ENCODE measurements at regions not wholly inside any gene's neighbourhood (a gene's known extent, or its start where the extent isn't known, plus 50 kb on each side); places are given as distances from the start of the nearest gene placed in this dataset.

DNA sequence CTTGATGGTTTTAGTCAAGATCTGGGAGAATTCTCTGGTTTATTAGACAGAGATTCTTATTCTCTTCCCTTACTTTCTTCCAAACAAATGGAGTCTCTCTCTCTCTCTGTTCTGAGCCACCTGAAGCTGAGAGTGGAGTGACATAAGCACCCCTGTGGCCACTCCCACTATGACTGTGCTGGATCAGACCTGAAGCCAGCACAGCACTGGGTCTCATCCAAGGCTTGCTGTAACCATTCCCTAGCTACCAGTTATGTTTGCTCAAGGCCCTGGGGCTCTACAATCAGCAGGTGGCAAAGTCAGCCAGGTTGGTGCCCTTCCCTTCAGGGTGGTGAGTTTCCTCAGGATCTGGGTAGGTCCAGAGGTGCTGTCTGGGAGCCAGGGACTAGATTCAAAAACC is 568.5 kb downstream of the AACS start:
- SMC1A ChIA-PET (ENCODE audit: uncharacterized antibody, unreplicated experiment), result no interaction called here
- intact Hi-C loops (cut with micrococcal nuclease; ENCODE audit: unreplicated experiment), result no loop called here
- no peak overlapping the region for H2AFZ ChIP-seq (ENCODE audit: control insufficient read depth, low read depth, low read length)
- in situ Hi-C loops (cut with MboI), result no loop called here
- CTCF ChIA-PET, result no interaction called here
- TF ChIP-seq EP300 (IDR thresholded peaks at IDR 0.05; ENCODE audit: borderline replicate concordance in 1 of 2, control insufficient read depth in 1 of 2, low read depth in 2 of 2, low read length in 2 of 2), result no peak
- RAD21 ChIA-PET (ENCODE audit: unreplicated experiment), result no interaction called here
- no peaks in the 10 kb centered on the region for H3K4me1 ChIP-seq (ENCODE audit: control insufficient read depth, insufficient read depth, low read length)
- FAIRE-seq (no peak), DNase-seq (ENCODE audit: low read depth, low spot score) (no peak), ATAC-seq (no peak)
- H3K79me2 ChIP-seq (ENCODE audit: control insufficient read depth, insufficient read depth, low read length), result no peaks in the 10 kb centered on the region
- no peaks in the 10 kb centered on the region for H3K36me3 ChIP-seq (ENCODE audit: control insufficient read depth in 2 of 2, insufficient read depth in 2 of 2, low read length in 1 of 2)
- H4K20me1 ChIP-seq (ENCODE audit: control insufficient read depth, insufficient read depth), result no peaks in the 10 kb centered on the region
- BruUV-seq (replicated peaks), result no TSS peak
- no peak overlapping the region for H3K4me3 ChIP-seq
- POLR2A ChIA-PET, result no interaction called here
- no peaks in the 10 kb centered on the region for H3K9me3 ChIP-seq (replicated peaks; ENCODE audit: control insufficient read depth, insufficient read depth, low read length)
- no peak overlapping the region for H3K27ac ChIP-seq (ENCODE audit: control insufficient read depth, insufficient read depth)
- no peaks in the 10 kb centered on the region; a peak in 1 of 4 replicates for H3K27me3 ChIP-seq (replicated peaks in 1 of 2; ENCODE audit: control insufficient read depth in 2 of 2, insufficient read depth in 2 of 2, low read length in 1 of 2)
- no peak overlapping the region for H3K9ac ChIP-seq (ENCODE audit: control insufficient read depth, insufficient read depth, low read length)
- no peak overlapping the region for H3K4me2 ChIP-seq (ENCODE audit: control insufficient read depth, insufficient read depth)

DNA sequence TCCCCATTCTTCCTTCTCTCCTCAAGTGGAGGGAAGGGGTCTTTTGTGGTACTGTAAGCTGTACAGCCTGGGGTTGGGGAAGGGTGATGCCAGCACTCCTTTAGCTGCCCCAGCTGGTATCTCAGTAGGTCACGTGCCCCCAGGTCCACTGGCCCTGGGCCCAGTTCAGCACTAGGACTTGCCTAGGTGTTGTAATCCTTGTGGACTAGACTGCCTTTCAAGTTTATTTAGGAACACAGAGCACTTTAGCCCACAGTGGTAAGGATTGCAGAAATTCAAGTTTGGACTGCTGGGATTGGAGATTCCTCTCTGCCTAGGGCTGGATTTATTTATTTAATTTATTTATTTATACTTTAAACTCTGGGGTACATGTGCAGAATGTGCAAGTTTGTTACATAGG is 569.6 kb downstream of the AACS start:
- no peak for ATAC-seq

More for the DNA sequence above, 569.6 kb downstream of the AACS start:
- Histone ChIP-seq H3K4me3 (no peak overlapping the region), H3K9me3 (replicated peaks; ENCODE audit: control insufficient read depth, insufficient read depth, low read length) (no peaks in the 10 kb centered on the region), H4K20me1 (ENCODE audit: control insufficient read depth, insufficient read depth) (no peaks in the 10 kb centered on the region), H2AFZ (ENCODE audit: control insufficient read depth, low read depth, low read length) (no peak overlapping the region), H3K4me2 (ENCODE audit: control insufficient read depth, insufficient read depth) (no peak overlapping the region), H3K9ac (ENCODE audit: control insufficient read depth, insufficient read depth, low read length) (no peak overlapping the region), H3K79me2 (ENCODE audit: control insufficient read depth, insufficient read depth, low read length) (no peaks in the 10 kb centered on the region), H3K4me1 (ENCODE audit: control insufficient read depth, insufficient read depth, low read length) (no peaks in the 10 kb centered on the region), H3K36me3 (ENCODE audit: control insufficient read depth in 2 of 2, insufficient read depth in 2 of 2, low read length in 1 of 2) (no peaks in the 10 kb centered on the region), H3K27ac (ENCODE audit: control insufficient read depth, insufficient read depth) (no peak overlapping the region), H3K27me3 (replicated peaks in 1 of 2; ENCODE audit: control insufficient read depth in 2 of 2, insufficient read depth in 2 of 2, low read length in 1 of 2) (no peaks in the 10 kb centered on the region; a peak in 1 of 4 replicates)
- intact Hi-C loops (cut with micrococcal nuclease; ENCODE audit: unreplicated experiment), result no loop called here
- ChIA-PET CTCF (no interaction called here), RAD21 (ENCODE audit: unreplicated experiment) (no interaction called here), POLR2A (no interaction called here), SMC1A (ENCODE audit: uncharacterized antibody, unreplicated experiment) (interaction anchor here (0.5 kb wide), 1 partner anchor 17 kb away, joined by 3 read pairs; no protein-coding TSS in a partner anchor)
- DNase-seq (ENCODE audit: low read depth, low spot score), result no peak
- TF ChIP-seq BMI1 (IDR thresholded peaks at IDR 0.05; ENCODE audit: borderline replicate concordance) (no peak), CREM (IDR thresholded peaks at IDR 0.05; ENCODE audit: low read depth) (no peak)
- TF ChIP-seq, protein P1, sequence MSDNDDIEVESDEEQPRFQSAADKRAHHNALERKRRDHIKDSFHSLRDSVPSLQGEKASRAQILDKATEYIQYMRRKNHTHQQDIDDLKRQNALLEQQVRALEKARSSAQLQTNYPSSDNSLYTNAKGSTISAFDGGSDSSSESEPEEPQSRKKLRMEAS (IDR thresholded peaks at IDR 0.05; ENCODE audit: low read depth, low read length), result no peak
- BruUV-seq (replicated peaks), result no TSS peak
- FAIRE-seq, result no peak
- WGBS (ENCODE audit: insufficient coverage, insufficient replicate concordance, low lambda C conversion rate, missing lambda C conversion rate), result 0% methylated on average over 1 of the region's 1 CpG
- in situ Hi-C loops (cut with MboI), result no loop called here
